Esophagus muscularis mucosa (tissue), 4 donors: ENCODE measurements at regions not wholly inside any gene's neighbourhood (a gene's known extent, or its start where the extent isn't known, plus 50 kb on each side); places are given as distances from the start of the nearest gene placed in this dataset.

Source experiments
- CTCF ChIP-seq, 3 experiments: fragments of 200-600 bp in 2 of 3; fragments of 450-650 bp in 1 of 3; sonication (generic) in 2 of 3; IDR thresholded peaks; one replicate each; pipeline ENCODE4 v1.5.1; 2017 to 2019; ENCODE audit warnings: antibody characterized with exemption in 3 of 3, mild to moderate bottlenecking in 2 of 3, moderate library complexity in 1 of 3
- EP300 ChIP-seq: sonication (generic); formaldehyde crosslinking; IDR thresholded peaks from one replicate; pipeline ENCODE4 v1.6.1; 2017; ENCODE audit warnings: antibody characterized with exemption
- POLR2A ChIP-seq: fragments of 450-650 bp; IDR thresholded peaks from one replicate; pipeline ENCODE4 v1.6.1; 2017; ENCODE audit warnings: antibody characterized with exemption, moderate library complexity, mild to moderate bottlenecking, low read depth

GRCh38 chr20:1815502-1816085 is 79.6 kb upstream of the SIRPA start:
- TF ChIP-seq POLR2A (no peak), CTCF (IDR thresholded peaks at IDR 0.05) (no peak), EP300 (no peak)
